LNCaP clone FGC (cell line): ENCODE measurements at regions not wholly inside any gene's neighbourhood (a gene's known extent, or its start where the extent isn't known, plus 50 kb on each side); places are given as distances from the start of the nearest gene placed in this dataset.

ENCODE experiments used
- DNase-seq: peaks from one replicate; pipeline ENCODE4 v3.0.0-alpha.2; 2011; ENCODE audit warnings: low read depth
- H3K4me3 ChIP-seq: 2 replicates; pipeline ENCODE4 v1.5.1; 2011; ENCODE audit warnings: mild to moderate bottlenecking, low read depth, low read length, control low read depth
- TF ChIP-seq, protein P1 (sequence below): IDR thresholded peaks from 2 replicates; pipeline ENCODE4 v1.5.1; 2012; ENCODE audit warnings: mild to moderate bottlenecking; ENCODE audit not compliant: control insufficient read depth, insufficient read depth; ENCODE audit errors: extremely low read depth

DNA sequence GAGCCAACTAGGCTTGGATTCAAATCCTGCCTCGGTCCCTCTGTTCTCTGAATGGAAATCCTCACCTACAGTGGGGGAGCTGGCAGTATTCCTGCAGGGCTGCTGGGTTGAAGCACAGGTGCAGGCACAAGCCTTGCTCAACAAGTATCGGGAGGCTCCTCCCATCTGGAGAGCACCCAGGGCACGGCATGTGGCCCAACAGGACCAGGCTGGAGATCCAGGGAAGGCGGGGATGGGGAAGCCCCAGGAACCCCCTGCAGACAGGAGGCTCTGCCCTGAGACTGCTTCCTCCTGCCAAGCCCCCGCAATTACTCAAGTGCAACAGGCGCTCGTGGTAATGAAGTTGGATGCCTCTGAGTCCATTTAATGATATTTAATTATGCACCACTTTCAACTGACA is 128.0 kb upstream of the VSTM2B start:
- TF ChIP-seq, protein P1, sequence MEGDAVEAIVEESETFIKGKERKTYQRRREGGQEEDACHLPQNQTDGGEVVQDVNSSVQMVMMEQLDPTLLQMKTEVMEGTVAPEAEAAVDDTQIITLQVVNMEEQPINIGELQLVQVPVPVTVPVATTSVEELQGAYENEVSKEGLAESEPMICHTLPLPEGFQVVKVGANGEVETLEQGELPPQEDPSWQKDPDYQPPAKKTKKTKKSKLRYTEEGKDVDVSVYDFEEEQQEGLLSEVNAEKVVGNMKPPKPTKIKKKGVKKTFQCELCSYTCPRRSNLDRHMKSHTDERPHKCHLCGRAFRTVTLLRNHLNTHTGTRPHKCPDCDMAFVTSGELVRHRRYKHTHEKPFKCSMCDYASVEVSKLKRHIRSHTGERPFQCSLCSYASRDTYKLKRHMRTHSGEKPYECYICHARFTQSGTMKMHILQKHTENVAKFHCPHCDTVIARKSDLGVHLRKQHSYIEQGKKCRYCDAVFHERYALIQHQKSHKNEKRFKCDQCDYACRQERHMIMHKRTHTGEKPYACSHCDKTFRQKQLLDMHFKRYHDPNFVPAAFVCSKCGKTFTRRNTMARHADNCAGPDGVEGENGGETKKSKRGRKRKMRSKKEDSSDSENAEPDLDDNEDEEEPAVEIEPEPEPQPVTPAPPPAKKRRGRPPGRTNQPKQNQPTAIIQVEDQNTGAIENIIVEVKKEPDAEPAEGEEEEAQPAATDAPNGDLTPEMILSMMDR: no peak
- H3K4me3 ChIP-seq: no peak overlapping the region
- no peak for DNase-seq

DNA sequence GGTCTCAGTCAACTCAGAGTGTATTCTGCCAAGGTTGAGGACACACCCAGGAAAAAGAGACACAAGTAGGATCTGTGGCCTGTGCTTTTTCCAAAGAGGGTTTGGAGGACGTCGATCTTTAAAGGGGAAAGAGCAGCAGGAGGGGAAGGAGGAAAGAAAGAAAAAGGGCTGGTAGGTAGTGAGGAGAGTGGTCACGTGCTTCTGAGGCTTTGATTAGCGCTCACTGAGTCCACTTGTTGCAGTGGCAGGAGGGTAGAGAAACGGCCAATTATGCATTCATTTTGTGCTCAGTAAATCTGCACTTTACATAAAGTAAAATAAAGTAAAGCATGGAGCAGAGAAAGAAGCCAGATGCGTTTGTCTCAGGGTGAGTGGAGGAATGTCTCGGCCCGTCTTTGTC is 126.0 kb upstream of the VSTM2B start:
- H3K4me3 ChIP-seq: no peak overlapping the region
- TF ChIP-seq, protein P1: no peak
- DNase-seq: no peak

DNA sequence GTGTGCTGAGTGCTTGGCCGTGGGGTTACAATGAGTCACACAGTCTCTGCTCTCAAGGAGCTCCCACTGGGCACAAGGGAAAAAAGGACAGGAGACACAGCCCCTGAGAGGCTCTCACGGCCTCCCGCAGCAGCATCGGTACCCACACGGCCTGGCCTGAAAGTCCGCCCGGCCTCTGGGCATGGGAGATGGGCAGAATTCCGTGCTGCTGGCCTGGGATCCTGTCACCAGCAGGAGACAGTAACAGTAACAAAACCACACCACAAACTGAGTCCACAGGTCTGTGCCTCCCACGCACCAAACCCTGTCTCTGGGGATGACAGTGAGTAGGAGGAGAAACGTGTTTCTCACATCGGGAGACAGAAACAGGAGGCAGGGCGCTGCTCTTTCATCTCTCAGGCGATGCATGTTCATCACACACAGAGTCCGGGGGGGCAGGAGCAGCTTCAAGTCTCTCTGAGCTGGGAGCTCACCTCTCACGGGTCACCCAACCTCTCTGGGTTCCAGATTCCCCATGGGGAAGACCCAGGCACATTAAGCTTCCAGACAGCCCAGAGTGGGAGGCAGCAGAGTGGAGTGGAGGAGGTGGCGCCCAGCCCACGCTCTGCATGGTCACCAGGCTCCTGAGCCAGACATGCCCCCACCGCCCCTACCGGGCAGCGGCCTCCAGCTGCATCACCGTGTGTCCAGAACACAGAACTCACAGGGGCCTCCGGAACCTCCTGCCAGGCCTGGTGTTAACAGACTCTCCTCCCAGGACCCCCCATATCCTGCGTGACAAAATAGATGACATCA is 124.7 kb upstream of the VSTM2B start:
- no peak overlapping the region for H3K4me3 ChIP-seq
- DNase-seq: no peak
- TF ChIP-seq, protein P1: no peak

DNA sequence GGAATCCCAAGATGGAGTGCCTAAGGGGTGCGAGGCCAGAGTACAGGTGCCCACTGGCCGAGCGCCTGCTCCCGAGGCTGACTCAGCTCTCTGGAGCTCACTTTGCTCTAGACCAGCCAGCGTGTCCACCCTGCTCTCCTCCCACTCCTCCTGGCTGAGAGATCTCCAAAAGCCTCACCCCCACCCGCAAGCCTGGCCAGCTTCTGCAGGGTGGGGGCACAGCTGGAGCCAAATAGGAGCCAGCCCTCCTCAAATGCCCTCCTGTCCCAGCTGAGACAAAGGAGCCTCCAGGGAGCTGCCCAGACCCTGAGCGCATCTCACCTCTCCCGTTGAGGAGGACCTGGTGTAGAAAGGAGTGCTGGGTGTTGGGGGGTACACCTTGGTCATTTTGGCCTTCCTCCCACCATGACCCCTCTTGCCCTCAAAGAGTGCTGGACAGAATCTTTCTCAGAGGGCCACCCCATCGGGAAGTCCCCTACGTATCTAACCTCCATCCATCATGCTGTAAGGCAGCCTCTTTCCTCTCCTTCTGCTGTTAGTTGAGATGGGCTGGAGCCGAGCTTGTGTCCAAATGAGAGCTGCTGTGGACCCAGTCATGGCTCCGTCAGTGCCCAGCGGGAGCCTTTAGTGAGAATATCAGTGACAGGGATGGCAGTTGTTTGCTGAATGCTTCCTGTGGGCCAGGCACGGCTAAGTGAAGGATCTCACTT is 123.9 kb upstream of the VSTM2B start:
- no peak overlapping the region for H3K4me3 ChIP-seq
- no peak for DNase-seq
- TF ChIP-seq, protein P1: no peak

DNA sequence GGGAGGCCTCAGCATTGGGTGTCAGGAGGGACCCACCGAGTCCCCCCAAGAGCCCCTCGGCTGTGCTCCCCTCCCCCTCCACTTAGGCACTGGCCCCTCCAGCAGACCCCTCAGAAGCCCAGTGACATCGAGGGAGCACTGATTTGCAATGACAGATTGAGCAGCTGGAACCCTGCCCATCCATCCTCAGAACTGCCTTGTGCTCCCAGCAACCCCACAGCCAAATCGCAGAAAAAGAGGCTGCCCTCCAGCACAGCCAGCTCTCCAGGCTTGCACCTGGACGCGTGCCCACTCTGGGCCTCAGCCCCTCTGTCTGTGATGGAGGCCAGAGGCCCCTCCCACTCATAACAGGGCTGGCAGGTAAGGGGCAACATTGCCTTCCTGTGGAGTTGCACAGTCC is 123.2 kb upstream of the VSTM2B start:
- DNase-seq: no peak
- no peak overlapping the region for H3K4me3 ChIP-seq
- TF ChIP-seq, protein P1: no peak

DNA sequence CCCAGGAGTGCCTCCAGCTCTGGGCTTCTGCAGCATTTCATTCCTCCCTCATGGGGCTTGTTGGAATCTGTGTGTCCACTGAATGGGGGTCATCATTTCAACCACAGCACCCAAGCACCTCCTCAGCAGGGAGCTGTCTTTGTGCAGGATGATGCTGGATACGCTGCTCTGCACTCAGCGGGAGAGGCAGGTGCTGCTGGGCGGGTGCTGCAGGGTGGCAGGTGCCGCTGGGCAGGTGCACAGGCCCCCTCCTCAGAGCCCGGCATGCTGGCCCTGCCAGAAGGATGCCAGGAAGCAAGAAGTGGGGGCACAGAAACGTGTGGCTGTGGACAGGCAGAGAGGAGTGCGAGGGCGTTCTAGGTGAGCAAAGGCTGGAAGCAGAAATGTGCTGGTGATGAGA is 121.8 kb upstream of the VSTM2B start:
- DNase-seq: no peak
- TF ChIP-seq, protein P1: no peak
- no peak overlapping the region for H3K4me3 ChIP-seq
